ENCODE measurements at regions not wholly inside any gene's neighbourhood (a gene's known extent, or its start where the extent isn't known, plus 50 kb on each side); places are given as distances from the start of the nearest gene placed in this dataset.

DNA sequence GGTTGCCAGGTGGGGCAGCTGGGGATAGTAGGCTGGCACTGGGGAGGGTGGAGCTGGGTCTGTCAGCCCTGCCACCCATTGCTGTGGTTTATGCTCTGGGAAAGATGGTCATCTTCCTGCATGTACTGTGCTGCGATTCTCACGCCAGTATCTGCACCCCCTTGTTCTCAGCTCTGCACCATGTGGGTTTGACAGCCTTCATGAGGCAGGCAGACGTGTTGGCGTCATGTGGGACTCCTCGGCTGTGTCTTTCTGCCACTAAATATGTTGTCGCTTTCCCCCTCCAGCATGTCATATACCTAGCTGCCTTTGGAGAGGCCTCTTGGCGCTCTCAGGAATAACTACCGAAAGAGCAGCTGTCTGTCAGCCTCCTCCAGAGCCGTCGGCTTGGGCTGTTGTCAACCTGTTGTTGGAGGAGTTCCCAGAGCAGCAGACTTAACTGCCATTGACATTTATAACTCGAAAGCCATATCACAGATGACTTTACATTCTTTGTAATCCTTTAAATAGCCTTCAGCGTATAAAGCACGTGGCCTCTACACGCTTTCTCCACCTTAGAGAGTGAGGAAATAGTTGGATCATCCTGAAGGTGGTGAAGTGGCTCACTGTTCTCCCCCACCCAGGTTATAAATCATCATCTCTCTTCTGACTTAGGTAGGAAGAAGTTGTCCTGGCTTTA, 80.4 kb upstream of the MGAT5 start:
- no peak overlapping the region for H3K9ac ChIP-seq (ENCODE audit: insufficient read length, low read depth)
- no peak for DNase-seq (ENCODE audit: low read depth, low spot score)
- no peaks in the 10 kb centered on the region for H3K36me3 ChIP-seq (ENCODE audit: insufficient read depth, insufficient read length, low read length)
- H3K4me1 ChIP-seq (ENCODE audit: insufficient read depth, insufficient read length) = no peaks in the 10 kb centered on the region
- no peaks in the 10 kb centered on the region for H3K27me3 ChIP-seq (ENCODE audit: insufficient read depth, insufficient read length)
- no peak overlapping the region for H3K4me3 ChIP-seq (ENCODE audit: insufficient read length, low read depth)
- no peaks in the 10 kb centered on the region for H3K9me3 ChIP-seq (ENCODE audit: insufficient read depth, low read length)
- no peak for TF ChIP-seq YY1 (IDR thresholded peaks at IDR 0.05; ENCODE audit: insufficient read depth, insufficient read length)
- TF ChIP-seq SUZ12 (IDR thresholded peaks at IDR 0.05; ENCODE audit: extremely low read depth, insufficient read depth, insufficient read length) = no peak
- no peak for TF ChIP-seq ZNF274 (IDR thresholded peaks at IDR 0.05; ENCODE audit: low read depth, low read length)

DNA sequence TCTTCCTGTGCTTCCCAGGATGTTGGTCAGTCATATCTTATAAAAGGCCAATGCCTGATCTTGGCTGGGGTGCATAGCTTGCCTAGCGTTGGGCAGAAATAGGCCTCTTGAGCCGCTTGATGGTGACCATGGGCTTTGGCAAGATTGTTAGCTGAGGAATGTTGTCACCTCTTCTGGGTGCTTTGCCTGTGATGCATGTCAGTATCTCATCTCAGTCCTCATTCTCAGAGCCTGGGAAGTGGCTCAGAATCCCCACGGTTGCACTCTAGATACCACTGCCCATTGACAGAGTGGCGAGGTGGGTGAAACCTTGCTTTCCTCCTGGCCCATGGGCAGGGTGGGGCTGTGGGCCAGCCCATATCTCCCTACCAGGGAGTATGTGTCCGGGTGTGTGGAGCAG, 79.2 kb upstream of the MGAT5 start:
- H3K4me3 ChIP-seq (ENCODE audit: insufficient read length, low read depth) = no peak overlapping the region
- no peaks in the 10 kb centered on the region for H3K4me1 ChIP-seq (ENCODE audit: insufficient read depth, insufficient read length)
- H3K9ac ChIP-seq (ENCODE audit: insufficient read length, low read depth) = no peak overlapping the region
- no peaks in the 10 kb centered on the region for H3K9me3 ChIP-seq (ENCODE audit: insufficient read depth, low read length)
- no peaks in the 10 kb centered on the region for H3K27me3 ChIP-seq (ENCODE audit: insufficient read depth, insufficient read length)
- TF ChIP-seq ZNF274 (IDR thresholded peaks at IDR 0.05; ENCODE audit: low read depth, low read length) (no peak), YY1 (IDR thresholded peaks at IDR 0.05; ENCODE audit: insufficient read depth, insufficient read length) (no peak), SUZ12 (IDR thresholded peaks at IDR 0.05; ENCODE audit: extremely low read depth, insufficient read depth, insufficient read length) (no peak)
- no peak for DNase-seq (ENCODE audit: low read depth, low spot score)
- H3K36me3 ChIP-seq (ENCODE audit: insufficient read depth, insufficient read length, low read length) = no peaks in the 10 kb centered on the region

GRCh38 chr2:134175834-134176233, 78.0 kb upstream of the MGAT5 start:
- TF ChIP-seq SUZ12 (IDR thresholded peaks at IDR 0.05; ENCODE audit: extremely low read depth, insufficient read depth, insufficient read length) (no peak), YY1 (IDR thresholded peaks at IDR 0.05; ENCODE audit: insufficient read depth, insufficient read length) (no peak), ZNF274 (IDR thresholded peaks at IDR 0.05; ENCODE audit: low read depth, low read length) (no peak)
- no peaks in the 10 kb centered on the region for H3K9me3 ChIP-seq (ENCODE audit: insufficient read depth, low read length)
- no peaks in the 10 kb centered on the region for H3K27me3 ChIP-seq (ENCODE audit: insufficient read depth, insufficient read length)
- H3K9ac ChIP-seq (ENCODE audit: insufficient read length, low read depth) = no peak overlapping the region
- H3K4me1 ChIP-seq (ENCODE audit: insufficient read depth, insufficient read length) = no peaks in the 10 kb centered on the region
- no peak for DNase-seq (ENCODE audit: low read depth, low spot score)
- H3K4me3 ChIP-seq (ENCODE audit: insufficient read length, low read depth) = no peak overlapping the region
- no peaks in the 10 kb centered on the region for H3K36me3 ChIP-seq (ENCODE audit: insufficient read depth, insufficient read length, low read length)

DNA sequence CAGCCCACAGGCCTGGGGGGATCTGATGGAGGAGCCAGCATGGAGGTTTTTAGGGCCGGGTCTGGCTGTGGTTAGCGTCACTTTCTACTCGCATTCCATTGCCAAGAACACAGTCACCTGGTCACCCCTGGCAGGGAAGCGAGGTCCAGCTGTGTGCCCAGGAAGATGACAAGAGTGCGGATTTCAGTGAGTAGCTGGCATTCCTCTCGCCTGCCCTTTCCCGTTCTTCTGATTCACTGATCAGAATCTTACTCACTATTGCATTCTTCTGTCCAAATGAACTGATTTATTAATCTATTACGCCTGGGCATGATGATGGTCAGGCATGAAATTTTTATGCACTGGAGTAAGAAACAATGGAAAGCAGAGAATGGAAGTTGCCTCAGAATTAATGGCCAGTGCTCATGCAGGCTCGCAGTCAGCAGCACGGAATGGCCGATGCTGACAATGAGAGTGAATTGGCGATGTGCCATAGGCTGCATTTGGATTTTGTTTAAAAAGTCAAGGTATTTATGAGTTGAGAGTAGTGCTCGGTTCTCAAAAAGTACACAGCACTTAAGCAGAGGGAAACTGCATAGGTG, 76.4 kb upstream of the MGAT5 start:
- Histone ChIP-seq H3K9me3 (ENCODE audit: insufficient read depth, low read length) (no peaks in the 10 kb centered on the region), H3K27me3 (ENCODE audit: insufficient read depth, insufficient read length) (no peaks in the 10 kb centered on the region), H3K4me1 (ENCODE audit: insufficient read depth, insufficient read length) (no peaks in the 10 kb centered on the region), H3K4me3 (ENCODE audit: insufficient read length, low read depth) (no peak overlapping the region), H3K36me3 (ENCODE audit: insufficient read depth, insufficient read length, low read length) (no peaks in the 10 kb centered on the region), H3K9ac (ENCODE audit: insufficient read length, low read depth) (no peak overlapping the region)
- no peak for DNase-seq (ENCODE audit: low read depth, low spot score)
- TF ChIP-seq SUZ12 (IDR thresholded peaks at IDR 0.05; ENCODE audit: extremely low read depth, insufficient read depth, insufficient read length) = no peak
- TF ChIP-seq YY1 (IDR thresholded peaks at IDR 0.05; ENCODE audit: insufficient read depth, insufficient read length) = no peak
- no peak for TF ChIP-seq ZNF274 (IDR thresholded peaks at IDR 0.05; ENCODE audit: low read depth, low read length)

DNA sequence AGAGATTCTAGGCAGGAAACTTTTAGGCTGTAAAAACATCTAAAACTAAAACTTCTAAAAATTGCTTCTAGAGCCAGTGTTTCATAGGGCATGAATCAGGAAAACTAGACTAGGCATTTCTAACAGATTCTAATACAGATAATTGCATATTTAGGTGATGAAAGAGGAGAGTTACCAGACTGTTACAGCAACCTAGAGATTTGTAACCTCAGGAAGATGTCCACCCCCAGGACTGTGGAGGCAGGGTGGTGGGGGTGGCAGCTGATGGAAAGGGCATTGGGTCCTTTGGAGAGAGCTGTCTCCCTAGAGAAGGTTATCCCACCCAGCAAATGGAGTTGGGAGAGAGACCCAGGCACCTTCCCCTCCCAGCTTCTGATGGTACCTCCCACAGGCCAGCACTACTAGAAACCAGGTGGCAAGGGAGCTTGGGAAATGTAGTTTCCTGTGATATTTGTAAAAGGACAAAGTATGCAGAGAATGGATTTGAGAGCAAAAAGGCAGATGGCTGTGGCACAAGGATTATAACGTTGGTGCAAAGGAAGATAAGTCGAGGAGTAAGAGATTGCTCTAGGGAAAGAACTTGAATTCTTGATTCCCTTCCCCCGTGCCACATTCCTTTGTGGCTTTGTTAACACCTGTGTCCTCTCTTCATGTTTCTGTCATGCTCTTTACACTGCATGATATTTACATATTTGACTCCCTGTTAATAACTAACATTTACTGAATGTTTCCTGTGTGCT, 75.6 kb upstream of the MGAT5 start:
- Histone ChIP-seq H3K4me1 (ENCODE audit: insufficient read depth, insufficient read length) (no peaks in the 10 kb centered on the region), H3K36me3 (ENCODE audit: insufficient read depth, insufficient read length, low read length) (no peaks in the 10 kb centered on the region), H3K9me3 (ENCODE audit: insufficient read depth, low read length) (no peaks in the 10 kb centered on the region), H3K4me3 (ENCODE audit: insufficient read length, low read depth) (no peak overlapping the region), H3K9ac (ENCODE audit: insufficient read length, low read depth) (no peak overlapping the region), H3K27me3 (ENCODE audit: insufficient read depth, insufficient read length) (no peaks in the 10 kb centered on the region)
- no peak for TF ChIP-seq ZNF274 (IDR thresholded peaks at IDR 0.05; ENCODE audit: low read depth, low read length)
- no peak for TF ChIP-seq SUZ12 (IDR thresholded peaks at IDR 0.05; ENCODE audit: extremely low read depth, insufficient read depth, insufficient read length)
- TF ChIP-seq YY1 (IDR thresholded peaks at IDR 0.05; ENCODE audit: insufficient read depth, insufficient read length) = no peak
- DNase-seq (ENCODE audit: low read depth, low spot score) = no peak

DNA sequence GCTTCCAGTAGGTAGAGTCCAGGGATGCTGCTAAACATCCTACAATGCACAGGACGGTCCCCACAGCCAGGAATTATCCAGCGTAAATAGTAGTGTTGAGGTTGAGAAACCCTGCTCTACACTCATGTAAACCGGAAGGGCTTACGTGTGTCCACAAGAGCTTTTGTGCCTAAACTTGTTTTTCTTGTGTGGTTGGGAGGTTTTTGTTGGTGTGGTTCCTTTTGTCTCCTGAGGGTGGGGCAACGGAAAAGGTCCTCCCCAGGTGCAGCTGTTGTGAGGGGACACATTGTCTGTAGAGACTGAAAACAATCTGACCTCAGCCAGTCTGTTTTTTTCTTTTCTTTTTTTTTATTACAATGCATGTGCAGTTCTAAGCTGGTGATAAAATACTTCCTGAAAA, 72.7 kb upstream of the MGAT5 start:
- Histone ChIP-seq H3K36me3 (ENCODE audit: insufficient read depth, insufficient read length, low read length) (no peaks in the 10 kb centered on the region), H3K9me3 (ENCODE audit: insufficient read depth, low read length) (no peaks in the 10 kb centered on the region), H3K9ac (ENCODE audit: insufficient read length, low read depth) (no peak overlapping the region), H3K4me3 (ENCODE audit: insufficient read length, low read depth) (no peak overlapping the region), H3K4me1 (ENCODE audit: insufficient read depth, insufficient read length) (no peaks in the 10 kb centered on the region), H3K27me3 (ENCODE audit: insufficient read depth, insufficient read length) (no peaks in the 10 kb centered on the region)
- TF ChIP-seq YY1 (IDR thresholded peaks at IDR 0.05; ENCODE audit: insufficient read depth, insufficient read length) (no peak), SUZ12 (IDR thresholded peaks at IDR 0.05; ENCODE audit: extremely low read depth, insufficient read depth, insufficient read length) (no peak), ZNF274 (IDR thresholded peaks at IDR 0.05; ENCODE audit: low read depth, low read length) (no peak)
- no peak for DNase-seq (ENCODE audit: low read depth, low spot score)

- no peaks in the 10 kb centered on the region for H3K4me1 ChIP-seq (ENCODE audit: insufficient read depth, insufficient read length)
- no peaks in the 10 kb centered on the region for H3K27me3 ChIP-seq (ENCODE audit: insufficient read depth, insufficient read length)
- H3K36me3 ChIP-seq (ENCODE audit: insufficient read depth, insufficient read length, low read length) = no peaks in the 10 kb centered on the region
- H3K9me3 ChIP-seq (ENCODE audit: insufficient read depth, low read length) = no peaks in the 10 kb centered on the region
- no peak overlapping the region for H3K4me3 ChIP-seq (ENCODE audit: insufficient read length, low read depth)
- H3K9ac ChIP-seq (ENCODE audit: insufficient read length, low read depth) = no peak overlapping the region
- no peak for DNase-seq (ENCODE audit: low read depth, low spot score)
- TF ChIP-seq YY1 (IDR thresholded peaks at IDR 0.05; ENCODE audit: insufficient read depth, insufficient read length) (no peak), ZNF274 (IDR thresholded peaks at IDR 0.05; ENCODE audit: low read depth, low read length) (no peak), SUZ12 (IDR thresholded peaks at IDR 0.05; ENCODE audit: extremely low read depth, insufficient read depth, insufficient read length) (no peak)
Observed at GRCh38 chr2:134183679-134184078, 70.2 kb upstream of the MGAT5 start.
